ENCODE measurements at regions not wholly inside any gene's neighbourhood (a gene's known extent, or its start where the extent isn't known, plus 50 kb on each side); places are given as distances from the start of the nearest gene placed in this dataset.

DNA sequence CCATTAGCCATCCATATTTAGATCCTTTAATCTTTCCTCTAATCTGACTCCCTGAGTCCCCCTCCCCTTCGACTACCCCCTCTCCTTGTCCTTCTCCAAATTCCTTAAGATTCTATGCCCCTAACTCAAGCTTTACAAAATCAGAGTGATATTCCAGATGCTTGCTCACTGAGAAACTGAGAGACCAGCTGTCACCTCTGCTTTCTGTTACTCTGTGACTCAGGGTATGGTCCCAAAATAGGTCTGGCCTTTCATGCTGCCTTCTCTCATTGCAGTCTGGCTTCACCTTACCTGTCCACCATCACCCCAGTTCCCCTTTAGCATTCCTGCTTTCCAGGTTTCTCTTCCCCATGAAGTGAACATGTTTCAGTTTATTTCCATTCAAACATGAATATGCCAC lies 383.3 kb upstream of the SLC30A5 start:
- H3K4me1 Mint-ChIP-seq: no peaks in the 10 kb centered on the region
- Histone ChIP-seq H3K36me3 (ENCODE audit: control insufficient read depth, insufficient read depth, low read length) (no peaks in the 10 kb centered on the region), H3K27ac (ENCODE audit: low read depth, low read length) (no peak overlapping the region), H3K4me1 (ENCODE audit: control insufficient read depth, insufficient read depth, low read length) (no peaks in the 10 kb centered on the region), H3K9me3 (ENCODE audit: control insufficient read depth, low read length) (no peaks in the 10 kb centered on the region), H3K27me3 (ENCODE audit: control insufficient read depth, insufficient read depth, low read length, poor library complexity, severe bottlenecking) (no peaks in the 10 kb centered on the region), H3K4me3 (ENCODE audit: low read length) (no peak overlapping the region), H3K9ac (ENCODE audit: extremely low read depth, low read length, poor library complexity, severe bottlenecking) (no peak overlapping the region)
- H3K36me3 Mint-ChIP-seq (ENCODE audit: low read depth): no peaks in the 10 kb centered on the region
- no peak for DNase-seq
- H3K9me3 Mint-ChIP-seq: no peaks in the 10 kb centered on the region
- no peak overlapping the region for H3K27ac Mint-ChIP-seq
- H3K4me3 Mint-ChIP-seq: no peak overlapping the region
- H3K27me3 Mint-ChIP-seq (ENCODE audit: insufficient read depth): no peaks in the 10 kb centered on the region
- WGBS, 2 experiments (ENCODE audit: insufficient coverage in 1 of 2, insufficient read length in 1 of 2): 71 to 87% methylated on average over 1 of the region's 1 CpG
- TF ChIP-seq, protein P1, sequence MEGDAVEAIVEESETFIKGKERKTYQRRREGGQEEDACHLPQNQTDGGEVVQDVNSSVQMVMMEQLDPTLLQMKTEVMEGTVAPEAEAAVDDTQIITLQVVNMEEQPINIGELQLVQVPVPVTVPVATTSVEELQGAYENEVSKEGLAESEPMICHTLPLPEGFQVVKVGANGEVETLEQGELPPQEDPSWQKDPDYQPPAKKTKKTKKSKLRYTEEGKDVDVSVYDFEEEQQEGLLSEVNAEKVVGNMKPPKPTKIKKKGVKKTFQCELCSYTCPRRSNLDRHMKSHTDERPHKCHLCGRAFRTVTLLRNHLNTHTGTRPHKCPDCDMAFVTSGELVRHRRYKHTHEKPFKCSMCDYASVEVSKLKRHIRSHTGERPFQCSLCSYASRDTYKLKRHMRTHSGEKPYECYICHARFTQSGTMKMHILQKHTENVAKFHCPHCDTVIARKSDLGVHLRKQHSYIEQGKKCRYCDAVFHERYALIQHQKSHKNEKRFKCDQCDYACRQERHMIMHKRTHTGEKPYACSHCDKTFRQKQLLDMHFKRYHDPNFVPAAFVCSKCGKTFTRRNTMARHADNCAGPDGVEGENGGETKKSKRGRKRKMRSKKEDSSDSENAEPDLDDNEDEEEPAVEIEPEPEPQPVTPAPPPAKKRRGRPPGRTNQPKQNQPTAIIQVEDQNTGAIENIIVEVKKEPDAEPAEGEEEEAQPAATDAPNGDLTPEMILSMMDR (conservative IDR thresholded peaks at IDR 0.05): no peak

DNA sequence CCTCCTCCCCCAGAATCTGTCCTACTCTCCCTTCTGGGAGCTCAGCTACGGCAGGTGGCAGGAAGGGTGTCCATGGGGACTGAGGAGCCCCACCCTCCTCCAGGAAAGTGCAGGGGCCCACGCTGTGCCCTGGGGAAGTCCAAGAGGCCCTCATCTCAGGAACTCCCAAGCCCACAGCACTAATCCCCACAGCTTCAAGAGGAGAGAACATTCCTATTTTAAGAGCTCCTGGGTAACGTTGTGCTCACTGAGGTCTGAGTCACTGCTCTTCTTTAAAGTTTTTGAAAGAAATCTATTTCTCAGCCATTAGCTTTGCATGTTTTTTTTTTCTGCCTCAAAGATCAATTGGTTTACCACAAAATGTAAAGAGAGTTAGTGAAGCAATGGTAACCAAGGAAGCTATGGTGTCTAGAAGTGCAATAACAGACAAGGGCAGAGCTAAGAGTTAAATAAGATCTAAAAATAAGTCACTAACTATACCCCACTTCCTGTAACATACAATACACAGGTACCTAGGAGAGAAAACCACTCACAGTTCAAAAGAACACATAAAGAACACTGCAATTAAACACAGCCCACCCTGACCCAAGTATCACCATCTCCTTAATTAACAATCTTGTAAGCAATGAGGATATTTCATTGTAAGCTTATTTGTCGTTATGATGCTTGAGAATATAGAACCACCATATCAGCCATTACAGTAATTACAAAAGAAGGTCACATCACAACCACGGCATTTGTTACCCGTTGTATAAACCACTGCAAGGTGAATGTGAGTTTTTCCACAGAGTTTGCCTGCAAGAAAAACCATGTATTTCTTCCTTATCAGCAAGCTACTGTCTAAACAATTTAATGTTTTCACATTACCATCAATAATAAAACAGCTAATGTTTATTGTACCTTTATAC lies 382.3 kb upstream of the SLC30A5 start:
- TF ChIP-seq, protein P1 (conservative IDR thresholded peaks at IDR 0.05): no peak
- no peaks in the 10 kb centered on the region for H3K36me3 Mint-ChIP-seq (ENCODE audit: low read depth)
- H3K27me3 Mint-ChIP-seq (ENCODE audit: insufficient read depth): no peaks in the 10 kb centered on the region
- no peaks in the 10 kb centered on the region for H3K4me1 ChIP-seq (ENCODE audit: control insufficient read depth, insufficient read depth, low read length)
- H3K27ac ChIP-seq (ENCODE audit: low read depth, low read length): no peak overlapping the region
- H3K4me3 Mint-ChIP-seq: no peak overlapping the region
- H3K36me3 ChIP-seq (ENCODE audit: control insufficient read depth, insufficient read depth, low read length): no peaks in the 10 kb centered on the region
- 88 to 92% methylated on average over 4 to 6 of the region's 6 CpGs for WGBS, 2 experiments (ENCODE audit: insufficient coverage in 1 of 2, insufficient read length in 1 of 2)
- no peak overlapping the region for H3K9ac ChIP-seq (ENCODE audit: extremely low read depth, low read length, poor library complexity, severe bottlenecking)
- H3K9me3 Mint-ChIP-seq: no peaks in the 10 kb centered on the region
- H3K27me3 ChIP-seq (ENCODE audit: control insufficient read depth, insufficient read depth, low read length, poor library complexity, severe bottlenecking): no peaks in the 10 kb centered on the region
- no peak overlapping the region for H3K27ac Mint-ChIP-seq
- no peaks in the 10 kb centered on the region for H3K4me1 Mint-ChIP-seq
- H3K9me3 ChIP-seq (ENCODE audit: control insufficient read depth, low read length): no peaks in the 10 kb centered on the region
- no peak for DNase-seq
- no peak overlapping the region for H3K4me3 ChIP-seq (ENCODE audit: low read length)

GRCh38 chr5:68714810-68715209 lies 379.0 kb upstream of the SLC30A5 start:
- no peaks in the 10 kb centered on the region for H3K4me1 ChIP-seq (ENCODE audit: control insufficient read depth, insufficient read depth, low read length)
- TF ChIP-seq, protein P1 (conservative IDR thresholded peaks at IDR 0.05): no peak
- WGBS, 2 experiments (ENCODE audit: insufficient coverage in 1 of 2, insufficient read length in 1 of 2): 92 to 99% methylated on average over 6 of the region's 6 CpGs
- no peaks in the 10 kb centered on the region for H3K36me3 ChIP-seq (ENCODE audit: control insufficient read depth, insufficient read depth, low read length)
- DNase-seq: no peak
- no peak overlapping the region for H3K27ac ChIP-seq (ENCODE audit: low read depth, low read length)
- H3K9me3 Mint-ChIP-seq: peaks cover 14% of the 10 kb centered on the region
- H3K9ac ChIP-seq (ENCODE audit: extremely low read depth, low read length, poor library complexity, severe bottlenecking): no peak overlapping the region
- no peaks in the 10 kb centered on the region for H3K36me3 Mint-ChIP-seq (ENCODE audit: low read depth)
- H3K4me1 Mint-ChIP-seq: no peaks in the 10 kb centered on the region
- no peaks in the 10 kb centered on the region for H3K27me3 Mint-ChIP-seq (ENCODE audit: insufficient read depth)
- H3K27ac Mint-ChIP-seq: no peak overlapping the region
- H3K4me3 ChIP-seq (ENCODE audit: low read length): no peak overlapping the region
- no peak overlapping the region for H3K4me3 Mint-ChIP-seq
- no peaks in the 10 kb centered on the region for H3K9me3 ChIP-seq (ENCODE audit: control insufficient read depth, low read length)
- no peaks in the 10 kb centered on the region for H3K27me3 ChIP-seq (ENCODE audit: control insufficient read depth, insufficient read depth, low read length, poor library complexity, severe bottlenecking)
